HG02981 (cell line): ENCODE measurements at regions not wholly inside any gene's neighbourhood (a gene's known extent, or its start where the extent isn't known, plus 50 kb on each side); places are given as distances from the start of the nearest gene placed in this dataset.

Experiments
- ATAC-seq: cut with Tn5 transposase; IDR thresholded peaks from one replicate; pipeline ENCODE4 v1.9.1; 2021; ENCODE audit warnings: mild to moderate bottlenecking, moderate library complexity; ENCODE audit not compliant: unreplicated experiment

DNA sequence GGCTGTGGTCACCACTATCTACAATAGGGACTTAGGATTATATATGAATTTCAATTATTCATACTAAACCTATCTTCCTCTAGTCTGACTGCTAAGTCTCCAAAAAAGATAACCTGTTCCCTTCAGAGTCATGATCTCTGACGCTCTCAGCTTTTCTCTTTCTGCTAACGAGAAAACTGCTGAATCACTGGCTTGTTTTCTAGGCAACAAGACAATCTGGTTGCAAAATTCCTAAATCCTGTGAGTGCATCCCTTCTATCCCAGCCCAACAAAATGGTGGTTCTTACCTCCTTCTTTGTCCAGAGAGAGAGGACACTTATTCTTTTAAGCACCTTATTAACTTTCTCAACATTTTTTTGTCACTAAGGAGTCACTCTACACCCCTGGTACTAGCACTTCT lies 312.3 kb upstream of the PKDCC start:
- ATAC-seq, result no peak

GRCh38 chr2:41736105-41736567 lies 311.7 kb upstream of the PKDCC start:
- peak; percentile 98 for ATAC-seq

- ATAC-seq, result peak; percentile 21
These were observed 311.2 kb upstream of the PKDCC start for GRCh38 chr2:41736586-41736985.

DNA sequence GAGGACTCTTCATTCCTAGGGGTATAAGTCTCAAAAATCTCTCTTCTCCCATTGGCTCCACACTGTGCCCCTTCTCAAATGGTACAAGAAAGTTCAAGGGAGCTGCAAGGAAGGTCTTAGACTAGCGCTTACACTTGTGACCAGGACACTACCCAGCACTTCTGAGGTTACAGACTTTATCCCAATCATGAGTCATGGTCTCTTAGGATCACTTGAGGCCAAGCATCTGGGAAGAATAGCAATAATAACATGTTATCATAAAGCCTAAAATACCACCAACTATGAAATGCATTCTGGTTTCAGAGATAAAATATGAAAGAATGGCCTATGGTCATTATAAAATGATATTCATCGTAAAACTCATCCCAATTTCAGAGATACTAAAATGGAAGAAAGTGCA lies 309.9 kb upstream of the PKDCC start:
- ATAC-seq, result no peak

DNA sequence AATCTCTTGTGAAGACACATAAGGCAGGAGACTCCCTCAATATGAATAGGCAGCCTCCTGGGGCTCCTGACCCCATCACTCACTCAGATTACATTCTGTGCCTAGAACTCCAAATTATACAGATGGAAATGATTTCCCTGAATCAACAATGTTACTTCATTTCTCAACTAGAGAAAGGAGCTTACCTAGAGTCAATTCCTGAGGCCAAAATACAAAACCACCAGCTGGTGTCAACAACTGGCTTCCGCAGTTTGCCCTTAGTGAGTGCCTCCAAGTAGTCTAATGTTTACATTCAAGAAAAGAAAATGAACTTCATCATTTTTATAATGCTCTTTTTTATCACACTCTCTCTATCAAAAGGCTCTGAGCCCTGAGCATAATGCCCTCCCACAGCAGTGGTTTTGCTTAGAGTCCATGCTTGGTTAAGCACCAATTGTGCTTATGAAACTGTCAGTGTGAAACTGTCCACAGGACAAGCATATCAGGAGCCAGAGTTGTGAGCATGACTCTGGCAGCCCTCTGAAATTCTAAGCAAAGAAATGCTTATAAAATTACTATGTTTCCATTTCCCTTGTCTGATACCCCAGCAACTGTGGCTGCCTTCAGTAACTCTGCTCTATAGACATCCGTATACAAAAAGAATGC lies 305.7 kb upstream of the PKDCC start:
- ATAC-seq, result peak; percentile 100

DNA sequence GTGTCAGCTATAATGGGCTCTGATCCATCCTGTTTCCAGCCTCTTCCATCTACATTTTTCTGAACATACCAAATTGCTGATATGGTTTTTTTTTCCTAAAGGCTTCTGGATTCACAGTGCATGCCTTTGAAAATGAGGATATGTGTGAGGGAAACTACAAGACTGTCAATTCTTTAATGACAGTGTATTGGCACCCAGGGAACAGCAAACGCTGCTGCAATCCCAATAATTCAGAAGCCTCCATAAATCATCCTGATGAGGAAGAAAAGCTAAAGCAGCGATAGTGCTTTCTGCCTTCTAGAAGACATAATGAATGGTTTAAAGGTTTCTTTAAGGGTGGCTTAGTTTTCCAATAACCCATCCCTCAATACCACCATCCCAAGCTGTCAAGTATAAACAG lies 304.5 kb upstream of the PKDCC start:
- ATAC-seq, result no peak

DNA sequence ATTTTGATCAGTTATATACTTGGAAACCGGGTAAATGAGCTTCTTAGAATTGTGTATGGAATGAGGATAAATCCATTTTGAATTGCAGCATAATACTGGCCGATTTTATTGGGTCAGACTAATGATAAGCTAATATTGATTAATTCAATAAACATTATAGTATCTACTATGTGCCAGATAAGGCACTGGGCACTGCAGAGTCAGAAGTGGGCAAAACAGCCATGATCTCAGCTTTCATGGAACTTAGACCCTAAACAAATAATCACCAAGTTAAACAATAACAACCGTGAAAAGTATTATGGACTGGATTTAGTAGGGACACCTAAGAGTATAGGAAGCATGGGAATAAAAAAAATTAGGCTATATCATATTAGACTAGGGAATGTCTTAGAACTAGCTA lies 297.0 kb upstream of the PKDCC start:
- ATAC-seq, result no peak

GRCh38 chr2:41759880-41760279 lies 287.9 kb upstream of the PKDCC start:
- no peak for ATAC-seq

DNA sequence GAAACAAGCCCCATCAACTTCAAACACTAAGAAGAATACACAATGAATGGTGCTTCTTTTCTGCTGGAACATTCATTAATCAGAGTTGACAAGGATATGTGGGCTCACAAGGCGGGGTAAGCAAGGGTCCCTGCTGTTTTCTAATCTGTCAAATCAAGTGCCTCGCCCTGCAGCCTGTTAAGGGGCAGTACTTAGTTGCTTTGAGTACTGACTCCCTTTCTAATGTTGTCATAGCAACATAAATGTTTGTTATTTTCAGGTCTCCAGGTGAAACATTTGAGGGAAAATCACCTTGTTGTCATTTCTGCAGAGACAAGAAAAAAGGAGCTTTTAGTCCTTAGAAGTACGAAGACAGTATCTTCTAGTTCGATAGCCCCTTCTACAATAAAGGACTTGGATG lies 284.7 kb upstream of the PKDCC start:
- ATAC-seq, result no peak

DNA sequence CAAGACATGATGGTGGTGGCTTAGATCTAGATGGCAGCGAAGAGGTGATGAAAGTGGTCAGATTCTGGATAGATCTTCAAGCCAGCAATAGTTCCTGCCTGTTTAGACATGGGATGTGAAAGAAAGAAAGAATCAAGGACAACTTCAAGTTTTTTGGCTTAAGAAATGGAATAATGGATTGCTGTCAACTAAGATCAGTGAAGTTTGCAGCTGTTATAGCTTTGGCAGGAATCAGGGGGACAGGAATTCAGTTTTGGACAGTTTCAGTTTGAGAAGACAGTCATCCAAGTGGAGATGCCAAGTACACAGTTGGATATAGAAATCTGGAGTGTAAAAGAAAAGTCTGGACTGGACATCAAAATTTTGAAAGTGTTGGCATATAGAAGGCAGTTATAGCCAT lies 283.7 kb upstream of the PKDCC start:
- ATAC-seq, result no peak

- no peak for ATAC-seq
These were observed 282.9 kb upstream of the PKDCC start for GRCh38 chr2:41764919-41765318.

- no peak for ATAC-seq
These were observed 279.5 kb upstream of the PKDCC start for GRCh38 chr2:41768310-41768709.

DNA sequence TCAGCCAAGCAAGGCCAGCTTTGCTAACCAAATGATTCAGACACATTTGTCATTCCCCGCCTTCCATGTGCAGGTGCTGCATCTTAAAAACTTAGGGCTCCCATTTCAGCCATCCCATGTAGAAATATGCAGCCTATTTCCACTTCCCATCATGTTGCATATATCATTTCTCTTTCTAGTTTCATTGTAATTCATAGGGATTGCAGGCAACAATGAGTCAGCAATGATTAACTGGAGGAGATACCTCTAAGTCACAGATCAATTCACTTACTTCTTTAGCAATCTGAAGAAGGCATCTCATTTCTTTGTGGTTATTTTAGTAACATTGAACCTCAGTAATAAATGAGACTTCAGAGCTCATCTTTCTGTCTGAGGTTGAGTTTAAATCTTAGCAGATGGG lies 276.1 kb upstream of the PKDCC start:
- no peak for ATAC-seq

- no peak for ATAC-seq
These were observed 275.1 kb upstream of the PKDCC start for GRCh38 chr2:41772697-41773096.

DNA sequence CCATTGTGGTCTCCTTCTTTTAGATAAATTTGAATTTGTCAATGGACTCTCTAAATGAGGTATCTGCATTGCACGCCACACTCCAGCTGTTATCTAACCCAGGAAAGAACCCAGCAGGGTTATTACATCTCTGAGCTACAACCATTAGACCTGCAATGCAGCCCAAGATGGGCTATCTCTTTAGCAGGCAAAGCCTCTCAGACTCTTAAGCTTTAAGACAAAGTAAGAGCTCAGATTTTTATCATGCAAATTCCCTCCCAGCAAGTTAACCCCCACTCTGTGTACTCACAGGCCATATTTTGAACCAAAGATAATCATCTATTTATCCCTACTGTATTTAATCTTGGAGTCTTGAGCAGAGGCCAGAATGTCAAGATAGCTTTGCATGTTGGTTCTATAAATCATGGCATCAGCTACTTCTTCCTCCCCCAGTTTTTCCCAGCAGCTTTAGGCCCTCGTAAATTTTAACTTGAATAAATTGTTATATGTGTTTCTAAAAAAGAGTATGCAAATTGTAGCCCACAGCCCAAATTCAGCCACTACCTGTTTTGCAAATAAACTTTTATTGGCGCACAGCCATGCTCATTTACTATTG lies 273.7 kb upstream of the PKDCC start:
- no peak for ATAC-seq

DNA sequence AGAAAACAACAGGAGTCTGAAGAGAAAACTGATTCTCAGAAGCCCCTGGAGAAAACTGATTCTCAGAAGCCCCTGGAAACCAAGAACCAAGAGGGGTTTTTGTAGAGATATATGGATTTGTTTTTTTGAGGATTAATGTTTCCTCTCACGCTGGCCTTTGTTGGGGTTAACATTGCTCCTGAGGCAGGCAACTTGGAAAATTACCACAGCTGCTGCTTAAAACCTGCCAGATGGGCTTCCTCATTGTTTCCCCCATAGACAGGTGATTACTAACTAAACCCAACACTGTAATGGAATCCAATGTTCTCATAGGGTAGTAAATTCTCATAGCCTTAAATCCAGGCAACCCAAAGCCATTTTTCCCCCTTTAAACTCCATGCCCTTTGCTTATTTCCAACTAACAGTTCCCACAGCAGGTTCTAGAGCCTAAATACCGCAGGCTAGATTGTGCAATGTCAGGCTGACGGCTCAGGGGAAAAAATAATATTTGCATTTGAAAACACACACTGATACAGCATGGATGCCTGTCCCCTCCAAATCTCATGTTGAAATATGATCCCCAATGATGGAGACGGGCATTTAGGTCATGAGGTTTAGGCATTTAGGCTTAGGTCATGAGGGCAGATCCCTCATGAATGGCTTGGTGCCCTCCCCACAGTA lies 272.3 kb upstream of the PKDCC start:
- ATAC-seq, result no peak

DNA sequence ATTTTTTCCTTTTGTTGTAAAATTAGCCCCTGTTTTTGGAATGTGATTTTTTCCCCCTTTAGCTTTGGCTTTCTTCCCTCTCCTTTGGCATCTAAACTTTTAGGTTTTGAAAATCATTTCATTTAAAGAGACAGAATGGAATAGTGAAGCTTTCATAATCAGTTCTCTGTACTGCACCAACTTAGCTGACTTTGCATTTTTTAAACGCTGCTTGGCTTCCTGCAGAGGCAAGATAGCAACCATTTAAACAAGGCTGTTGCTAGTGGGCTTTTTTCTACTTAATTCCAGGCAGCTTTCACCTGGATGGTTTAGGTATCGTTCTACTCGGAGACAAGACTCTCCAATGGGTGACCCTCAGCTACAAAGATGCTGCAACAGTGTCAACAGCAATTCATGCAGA lies 267.9 kb upstream of the PKDCC start:
- no peak for ATAC-seq

- ATAC-seq, result no peak
These were observed 265.3 kb upstream of the PKDCC start for GRCh38 chr2:41782306-41783158.

DNA sequence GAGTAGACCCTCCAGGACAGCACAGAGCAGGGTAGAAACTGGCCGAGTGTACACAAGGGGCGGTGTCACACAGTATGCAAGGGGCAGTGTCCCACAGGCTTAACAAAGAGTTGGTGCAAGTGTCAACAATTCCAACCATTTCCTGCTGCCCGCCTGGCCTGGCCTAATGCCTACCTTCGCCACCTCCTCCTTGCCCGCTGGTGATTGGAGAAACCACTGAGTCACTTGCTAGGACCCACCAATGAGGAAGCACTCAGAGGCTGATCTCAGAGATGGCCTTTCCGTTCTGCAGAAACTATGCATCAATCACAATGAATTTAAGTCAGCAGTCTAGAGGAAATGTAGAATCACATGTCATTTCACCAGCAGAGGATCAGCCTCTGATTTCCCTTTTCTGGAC lies 263.3 kb upstream of the PKDCC start:
- ATAC-seq, result no peak

DNA sequence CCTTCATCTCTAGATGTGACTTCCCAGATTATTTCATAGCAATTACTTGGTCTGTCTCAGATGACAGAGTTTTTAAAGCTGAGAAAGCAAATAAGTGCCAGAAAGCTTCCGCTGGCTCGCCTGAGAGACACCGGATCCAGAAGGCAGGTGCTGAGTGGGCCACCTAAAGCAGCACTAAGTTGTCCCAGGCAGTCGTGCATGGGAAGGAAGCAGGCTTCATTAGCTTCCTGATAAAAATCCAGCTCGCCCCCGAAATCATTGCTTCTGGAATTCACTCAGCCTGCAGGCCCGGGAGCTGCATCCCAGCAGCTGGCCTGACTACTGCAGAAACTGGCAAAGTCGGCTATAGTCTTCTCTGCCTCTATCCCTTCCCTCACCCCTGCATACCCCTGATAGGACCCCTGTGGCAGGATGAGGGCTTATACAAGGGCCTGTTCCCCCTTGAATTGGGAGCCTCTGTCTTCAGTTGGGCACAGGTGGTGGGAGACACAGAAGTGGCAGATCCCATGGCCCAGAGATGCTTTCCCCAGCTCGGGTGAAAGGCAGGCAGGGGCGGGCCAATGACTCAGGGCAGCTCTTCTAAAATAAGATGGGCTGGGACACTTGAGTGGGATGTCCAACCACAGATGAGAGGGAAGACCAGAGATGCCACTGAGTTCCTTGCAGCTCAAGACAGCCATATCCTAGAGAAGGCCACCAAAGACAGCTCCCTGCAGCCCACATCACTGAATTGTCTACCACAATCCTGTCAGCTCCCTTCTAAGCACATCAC lies 262.4 kb upstream of the PKDCC start:
- no peak for ATAC-seq

DNA sequence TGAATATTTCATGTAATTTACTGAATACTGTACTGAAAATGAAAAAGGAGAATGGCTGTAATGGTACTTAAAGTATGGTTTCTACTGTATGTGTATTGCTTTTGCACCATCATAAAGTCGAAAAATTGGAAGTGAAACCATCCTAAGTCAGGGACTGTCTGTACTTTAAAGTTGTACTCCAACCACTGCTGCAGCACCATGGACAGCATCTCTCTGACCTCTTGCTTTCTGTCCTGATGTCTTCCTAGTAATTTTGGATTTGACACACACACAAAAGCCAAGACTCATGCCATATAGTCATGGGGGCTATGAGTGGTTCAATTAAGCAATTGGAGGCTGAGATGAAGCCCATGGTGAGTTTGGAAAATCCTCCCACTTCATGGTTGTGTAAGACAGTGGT lies 256.3 kb upstream of the PKDCC start:
- ATAC-seq, result peak; percentile 47
